ENCODE measurements at regions not wholly inside any gene's neighbourhood (a gene's known extent, or its start where the extent isn't known, plus 50 kb on each side); places are given as distances from the start of the nearest gene placed in this dataset.

DNA sequence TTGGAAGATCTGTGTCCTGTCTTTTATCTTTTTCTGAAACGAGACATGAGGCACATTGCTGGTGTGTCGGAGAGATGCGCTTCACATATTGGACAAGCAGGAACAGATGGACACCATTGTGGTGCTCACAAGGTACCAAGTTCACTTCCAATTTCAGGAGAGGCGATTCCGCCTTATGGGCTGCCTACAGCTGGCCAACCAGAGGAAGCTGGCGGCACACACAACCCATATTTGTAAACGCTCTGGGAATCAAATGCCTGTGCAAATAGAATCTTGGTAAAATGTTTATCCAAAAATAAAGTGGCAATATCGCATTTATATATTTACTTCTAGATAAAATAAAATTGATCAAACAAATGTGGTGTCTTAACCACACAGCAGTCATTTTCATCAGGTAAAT, 337.4 kb downstream of the TCERG1L start:
- TF ChIP-seq, protein P1, sequence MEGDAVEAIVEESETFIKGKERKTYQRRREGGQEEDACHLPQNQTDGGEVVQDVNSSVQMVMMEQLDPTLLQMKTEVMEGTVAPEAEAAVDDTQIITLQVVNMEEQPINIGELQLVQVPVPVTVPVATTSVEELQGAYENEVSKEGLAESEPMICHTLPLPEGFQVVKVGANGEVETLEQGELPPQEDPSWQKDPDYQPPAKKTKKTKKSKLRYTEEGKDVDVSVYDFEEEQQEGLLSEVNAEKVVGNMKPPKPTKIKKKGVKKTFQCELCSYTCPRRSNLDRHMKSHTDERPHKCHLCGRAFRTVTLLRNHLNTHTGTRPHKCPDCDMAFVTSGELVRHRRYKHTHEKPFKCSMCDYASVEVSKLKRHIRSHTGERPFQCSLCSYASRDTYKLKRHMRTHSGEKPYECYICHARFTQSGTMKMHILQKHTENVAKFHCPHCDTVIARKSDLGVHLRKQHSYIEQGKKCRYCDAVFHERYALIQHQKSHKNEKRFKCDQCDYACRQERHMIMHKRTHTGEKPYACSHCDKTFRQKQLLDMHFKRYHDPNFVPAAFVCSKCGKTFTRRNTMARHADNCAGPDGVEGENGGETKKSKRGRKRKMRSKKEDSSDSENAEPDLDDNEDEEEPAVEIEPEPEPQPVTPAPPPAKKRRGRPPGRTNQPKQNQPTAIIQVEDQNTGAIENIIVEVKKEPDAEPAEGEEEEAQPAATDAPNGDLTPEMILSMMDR (IDR thresholded peaks at IDR 0.05), result no peak
- TF ChIP-seq POLR2A (IDR thresholded peaks at IDR 0.05), result no peak
